Stimulated activated CD8-positive, alpha-beta memory T cell treated with anti-CD3 and anti-CD28 coated beads, Interleukin-4, amount 100 ng/mL, for 1 hour (primary cell): ENCODE measurements at regions not wholly inside any gene's neighbourhood (a gene's known extent, or its start where the extent isn't known, plus 50 kb on each side); places are given as distances from the start of the nearest gene placed in this dataset.

ENCODE experiments used
- DNase-seq, 2 donors: peaks; one replicate each; pipeline ENCODE4 v3.0.0-alpha.2; 2020; ENCODE audit warnings: low read depth in 2 of 2, low spot score in 1 of 2

- no peak for DNase-seq
These were observed 171.2 kb upstream of the GLI2 start for GRCh38 chr2:120564213-120565094.

DNA sequence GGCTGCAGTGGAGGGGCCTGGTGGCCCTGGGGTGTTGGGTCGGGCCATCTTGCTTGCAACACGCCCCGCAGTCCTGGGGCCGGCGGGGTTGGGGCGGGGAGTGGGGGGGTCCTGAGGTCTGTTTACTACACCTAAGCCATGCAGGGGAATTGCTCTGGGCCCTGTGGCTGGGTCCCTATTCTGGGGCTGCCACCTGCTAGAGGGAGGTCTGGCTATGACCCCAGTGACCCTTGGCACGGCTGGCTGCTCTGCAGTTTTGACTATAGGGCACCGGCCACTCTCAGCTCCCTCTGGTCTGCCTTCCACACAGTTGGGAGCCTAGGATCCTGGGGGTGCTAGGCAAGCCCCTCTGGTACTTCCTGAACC lies 170.6 kb upstream of the GLI2 start:
- DNase-seq, result no peak

GRCh38 chr2:120565929-120566328 lies 169.7 kb upstream of the GLI2 start:
- DNase-seq, result no peak

DNA sequence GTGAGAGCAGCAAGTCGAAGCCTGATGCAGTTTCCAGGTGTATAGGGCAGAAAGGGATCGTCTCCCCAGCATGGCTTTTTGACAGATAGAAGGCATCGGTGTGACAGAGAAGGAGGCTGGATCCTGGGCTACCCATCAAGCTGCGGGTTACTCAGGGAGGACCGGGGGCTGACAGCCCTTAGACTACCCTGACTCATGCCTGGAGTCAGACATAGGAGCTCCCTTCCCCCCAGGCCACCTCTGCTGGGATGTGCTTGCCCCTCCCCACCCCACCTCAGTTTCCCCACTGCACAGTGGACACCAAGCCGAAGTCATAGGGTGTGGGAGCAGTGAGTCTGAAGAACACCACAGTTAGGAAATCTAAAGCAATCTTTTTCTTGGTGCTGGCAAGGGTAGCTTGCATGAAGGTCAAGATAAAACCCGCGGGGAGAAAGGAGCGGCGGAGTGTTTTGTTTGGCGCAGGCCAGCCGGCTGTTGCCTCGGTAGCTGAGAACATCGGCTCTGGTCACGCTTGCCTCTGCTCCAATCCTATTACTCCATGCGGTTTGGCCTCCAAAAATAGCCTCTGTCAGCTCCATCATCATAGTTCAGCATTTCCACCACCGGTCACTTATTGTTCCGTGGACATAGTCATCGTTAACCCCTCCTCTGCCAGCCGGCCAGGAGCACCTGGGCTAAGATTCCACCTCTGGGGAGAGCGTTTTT lies 169.2 kb upstream of the GLI2 start:
- no peak for DNase-seq

- DNase-seq, result no peak
These were observed 168.5 kb upstream of the GLI2 start for GRCh38 chr2:120567128-120567527.

DNA sequence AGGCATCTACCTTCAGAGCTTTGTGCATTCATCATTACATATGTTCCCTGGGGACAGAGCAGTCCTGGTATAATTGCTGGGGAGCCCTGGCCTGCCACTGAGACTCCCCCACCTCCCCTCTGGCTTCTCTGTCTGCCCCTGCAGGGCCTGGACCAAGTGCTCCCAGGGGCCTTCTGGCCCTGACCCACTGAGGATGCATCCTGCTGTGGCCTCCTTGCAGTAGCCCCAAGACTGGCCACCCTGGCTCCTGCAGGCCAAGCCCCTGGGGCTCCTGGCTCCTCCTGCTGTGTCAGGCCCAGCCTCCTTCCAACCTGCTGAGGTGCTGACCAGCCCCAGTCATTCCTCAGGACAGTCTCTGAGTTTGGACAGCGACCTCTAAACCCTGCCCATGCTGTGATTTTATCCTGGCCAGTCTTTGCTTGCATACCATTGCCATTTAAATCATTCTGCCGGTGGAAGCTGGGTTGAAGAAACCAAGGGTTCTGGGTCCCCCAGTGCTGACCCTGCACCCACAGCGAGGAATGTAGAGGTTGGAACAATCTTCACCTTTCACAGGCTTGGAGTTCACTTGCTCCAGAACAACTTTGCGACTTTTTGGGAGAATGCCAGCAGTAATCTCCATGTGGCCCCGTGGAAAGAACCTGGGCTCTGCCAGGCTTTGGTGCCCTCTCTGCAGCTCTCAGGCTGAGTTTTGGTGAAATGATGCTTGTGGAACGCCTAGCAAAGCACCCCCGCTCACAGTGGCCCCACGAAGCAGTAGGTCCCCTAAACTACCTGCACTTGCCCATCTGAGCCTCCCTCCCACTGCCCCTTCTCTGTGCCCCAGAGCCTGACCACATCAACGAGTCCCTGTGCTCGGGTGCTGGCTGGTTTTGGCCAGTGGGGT lies 167.3 kb upstream of the GLI2 start:
- no peak for DNase-seq

DNA sequence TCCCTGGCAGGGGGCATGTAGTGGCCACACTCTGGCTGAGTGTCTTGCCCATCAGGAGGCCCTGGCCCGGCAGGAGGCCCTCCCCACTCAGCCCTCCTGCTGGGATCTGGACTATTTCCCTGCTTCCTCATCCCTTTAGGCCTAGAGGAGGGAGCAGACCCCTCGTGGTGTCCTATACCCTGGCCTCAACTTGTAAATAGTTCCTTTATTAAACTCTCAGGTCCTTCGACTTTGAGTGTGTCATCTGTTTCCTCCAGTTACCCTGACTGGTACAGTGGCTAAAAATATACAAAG lies 166.7 kb upstream of the GLI2 start:
- DNase-seq, result no peak

DNA sequence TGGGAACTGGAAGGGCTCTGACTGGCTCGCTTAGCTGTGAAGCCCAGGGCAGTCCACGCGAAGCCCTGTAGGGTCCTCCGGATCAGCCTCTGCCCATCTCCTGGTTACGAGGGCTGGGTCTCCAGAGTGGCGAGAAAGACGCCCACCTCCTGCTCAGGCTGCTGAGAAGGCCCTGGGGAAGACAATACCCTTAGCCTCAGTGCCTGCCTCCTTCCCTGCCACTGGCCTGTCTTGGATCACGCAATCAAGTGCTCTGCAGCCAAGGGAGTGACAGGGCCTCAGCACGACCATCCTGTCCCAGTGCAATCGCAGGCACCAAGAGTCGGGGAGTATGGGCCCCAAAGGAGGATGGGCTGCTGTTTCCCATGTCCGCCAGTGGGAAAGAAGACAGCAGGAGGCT lies 165.7 kb upstream of the GLI2 start:
- no peak for DNase-seq

GRCh38 chr2:120570546-120570945 lies 165.1 kb upstream of the GLI2 start:
- no peak for DNase-seq

DNA sequence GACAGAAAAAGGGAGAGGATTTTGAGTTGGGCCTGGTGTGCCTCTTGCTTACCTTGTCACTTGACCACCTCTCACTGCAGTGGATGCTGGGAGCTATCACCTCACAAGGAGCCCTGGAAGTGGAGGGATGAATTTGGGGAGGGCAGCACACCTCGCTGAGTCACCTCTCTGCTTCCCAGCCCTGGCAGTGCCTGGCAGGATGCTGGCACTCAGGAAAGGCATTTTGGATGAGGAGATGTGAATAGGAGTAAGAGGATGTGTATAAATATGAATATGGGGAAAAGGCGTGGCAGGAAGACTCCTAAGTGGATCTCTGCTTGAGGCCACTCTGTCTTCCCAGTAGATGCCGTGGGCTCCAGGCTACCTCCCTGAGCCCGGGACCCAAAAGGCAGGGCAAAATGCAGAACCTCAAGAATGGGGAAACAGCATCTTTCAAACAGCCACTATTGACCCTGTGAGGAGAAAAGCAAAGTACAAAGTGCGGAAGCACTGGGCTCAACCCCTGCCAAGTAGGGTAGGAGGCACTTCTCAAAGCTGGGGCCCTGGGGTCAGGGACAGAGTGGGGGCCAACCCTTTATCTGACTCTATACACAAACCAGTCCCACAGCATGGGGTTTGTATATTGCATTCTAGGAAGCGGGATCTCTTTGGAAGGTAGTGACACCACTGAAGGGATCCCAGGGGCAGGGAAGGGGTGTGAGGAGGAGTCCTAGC lies 164.5 kb upstream of the GLI2 start:
- DNase-seq, result no peak

DNA sequence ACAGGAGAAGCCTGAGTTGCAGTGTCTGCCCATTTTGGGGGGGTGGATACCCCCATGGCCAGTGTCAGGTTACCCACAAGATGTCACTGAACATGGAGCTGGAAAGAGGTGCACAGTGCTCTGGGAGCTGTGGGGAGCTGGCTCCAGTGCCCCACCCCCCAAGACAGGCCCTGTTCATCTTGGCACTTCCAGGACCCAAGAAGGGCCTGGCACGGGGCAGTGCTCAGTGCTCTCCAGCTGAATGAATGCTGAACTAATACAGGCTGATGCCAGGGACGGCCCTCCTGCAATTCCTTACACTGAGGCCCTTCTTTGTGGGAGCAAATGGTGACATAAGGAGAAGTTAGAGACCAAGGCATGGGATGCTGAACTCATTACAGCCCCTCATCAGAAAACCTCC lies 163.4 kb upstream of the GLI2 start:
- no peak for DNase-seq

GRCh38 chr2:120574620-120575019 lies 161.0 kb upstream of the GLI2 start:
- DNase-seq, result no peak

DNA sequence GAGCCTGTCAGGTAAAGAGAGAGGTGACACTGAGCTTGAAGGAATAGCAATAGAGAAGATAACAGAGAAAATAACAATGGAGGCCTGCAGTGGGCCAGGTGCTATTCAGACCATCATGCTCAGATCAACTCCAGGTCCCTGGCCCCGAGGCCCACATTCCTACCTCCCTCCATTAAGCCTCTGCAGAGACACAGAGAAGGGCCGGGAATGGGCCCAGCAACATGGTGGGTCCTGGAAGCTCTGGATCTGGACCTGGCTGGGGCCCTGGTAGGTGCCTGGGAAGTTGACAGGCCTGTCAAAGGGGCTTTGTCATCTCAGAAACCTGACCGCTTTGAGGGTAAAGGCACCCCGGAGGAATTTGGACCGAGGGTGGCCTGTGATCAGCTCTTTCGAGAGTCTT lies 159.7 kb upstream of the GLI2 start:
- no peak for DNase-seq

DNA sequence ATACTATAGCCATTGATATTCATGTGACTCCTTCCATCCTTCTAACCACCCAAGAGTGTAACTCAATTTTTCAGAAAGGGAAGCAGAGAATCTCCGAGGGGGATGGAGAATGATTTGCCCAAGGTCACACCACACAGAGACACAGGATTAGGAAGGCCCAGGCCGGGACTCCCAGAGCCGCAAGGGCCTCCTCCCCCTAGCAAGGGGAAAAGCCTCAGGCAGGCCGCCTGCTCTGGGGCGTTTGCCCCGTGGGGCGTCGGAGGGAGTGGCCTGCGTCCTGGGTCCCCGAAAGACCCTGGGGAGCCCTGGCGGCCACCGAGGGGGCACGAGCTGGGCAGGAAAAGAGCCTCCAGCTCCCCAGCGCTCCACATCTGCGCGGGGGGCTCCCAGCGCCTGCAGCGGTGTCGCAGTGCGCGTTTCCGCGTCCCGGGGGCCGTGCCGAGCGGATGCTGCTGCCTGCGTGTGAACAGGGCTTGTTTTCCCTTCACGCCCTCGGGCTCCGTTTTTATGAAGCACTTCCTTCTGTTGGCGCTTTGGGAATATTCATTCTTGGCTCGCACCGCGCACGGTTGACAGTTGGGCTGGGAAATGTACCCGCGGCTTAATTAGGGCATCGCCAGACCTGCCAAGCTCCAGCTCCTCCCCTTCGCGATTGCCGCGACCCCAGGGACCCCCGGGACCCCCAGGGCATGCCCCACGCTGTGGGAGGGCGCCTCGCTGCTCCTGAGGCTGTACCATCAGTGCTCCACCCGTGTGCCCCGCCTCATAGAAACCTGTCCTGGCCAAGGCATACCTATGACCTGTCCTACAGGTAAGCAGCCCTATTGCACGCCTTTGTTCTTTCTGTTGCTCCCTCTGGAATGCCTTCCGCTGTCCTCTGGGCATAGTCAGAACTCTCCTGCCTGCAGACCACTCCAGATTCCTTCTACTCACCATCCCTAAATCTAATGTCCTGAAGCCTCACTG lies 158.9 kb upstream of the GLI2 start:
- no peak for DNase-seq

DNA sequence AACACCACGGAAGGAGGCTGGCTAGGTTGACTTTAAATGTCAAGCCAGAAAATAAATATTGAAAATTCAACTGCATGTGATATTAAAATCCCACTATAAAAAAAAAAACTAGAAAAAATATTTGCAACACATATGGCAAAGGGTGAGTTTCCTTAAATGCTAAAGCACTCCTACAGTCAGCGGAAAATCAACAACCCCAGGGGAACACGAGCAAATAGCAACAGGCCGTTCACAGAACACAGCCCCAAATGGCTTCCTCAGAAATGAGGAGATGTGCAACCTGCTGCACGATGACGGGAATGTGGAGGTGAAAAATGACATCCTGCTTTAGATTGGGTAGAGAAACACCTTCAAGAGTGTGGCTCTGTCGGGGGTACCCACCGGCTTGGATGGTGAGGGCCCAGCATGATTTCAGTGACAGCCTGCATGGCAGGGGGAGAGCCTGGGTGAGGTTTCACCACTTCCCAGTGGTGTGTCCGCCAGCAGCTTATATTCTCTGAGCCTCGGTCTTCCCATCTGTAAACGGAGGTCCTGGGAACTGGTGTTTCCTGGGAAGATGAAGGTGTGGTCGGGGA lies 157.9 kb upstream of the GLI2 start:
- DNase-seq, result no peak

DNA sequence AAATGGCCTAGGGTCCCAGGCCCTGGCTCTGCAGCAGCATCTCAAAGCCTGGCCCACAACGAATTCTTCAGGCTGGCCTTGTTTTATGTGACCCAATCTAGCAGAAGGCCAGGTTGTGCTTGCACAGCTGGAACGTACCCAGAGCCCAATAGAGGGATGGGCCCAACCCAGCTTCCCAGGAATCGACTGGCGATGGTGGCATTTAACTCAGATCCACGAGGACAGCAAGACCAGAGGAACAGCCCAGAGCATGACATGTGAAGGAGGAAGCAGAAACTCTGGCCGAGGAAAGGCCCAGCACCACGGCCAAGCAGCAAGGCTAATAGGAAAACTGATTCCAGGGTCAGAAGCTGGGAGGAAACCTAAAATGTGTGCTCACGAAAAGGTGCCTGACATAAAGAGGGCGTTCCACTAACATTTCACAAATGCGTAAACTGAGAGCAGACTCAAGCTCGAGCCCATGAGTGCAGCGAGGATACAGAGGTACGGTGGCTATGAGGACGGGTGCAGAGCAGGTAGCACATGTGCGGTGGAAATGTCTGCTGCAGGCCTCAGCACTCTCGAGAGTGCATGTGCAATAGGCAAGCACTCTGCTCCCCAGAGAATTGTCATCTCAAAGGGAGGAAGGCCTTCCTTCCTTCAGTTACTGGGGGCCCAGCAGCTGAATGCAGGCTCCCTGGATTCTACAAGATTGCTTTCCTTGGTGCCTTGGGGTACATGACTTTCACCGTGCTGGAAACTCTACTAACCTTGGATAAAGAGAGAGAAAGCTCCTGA lies 156.9 kb upstream of the GLI2 start:
- DNase-seq, result no peak

- DNase-seq, result no peak
These were observed 155.6 kb upstream of the GLI2 start for GRCh38 chr2:120579916-120580685.

DNA sequence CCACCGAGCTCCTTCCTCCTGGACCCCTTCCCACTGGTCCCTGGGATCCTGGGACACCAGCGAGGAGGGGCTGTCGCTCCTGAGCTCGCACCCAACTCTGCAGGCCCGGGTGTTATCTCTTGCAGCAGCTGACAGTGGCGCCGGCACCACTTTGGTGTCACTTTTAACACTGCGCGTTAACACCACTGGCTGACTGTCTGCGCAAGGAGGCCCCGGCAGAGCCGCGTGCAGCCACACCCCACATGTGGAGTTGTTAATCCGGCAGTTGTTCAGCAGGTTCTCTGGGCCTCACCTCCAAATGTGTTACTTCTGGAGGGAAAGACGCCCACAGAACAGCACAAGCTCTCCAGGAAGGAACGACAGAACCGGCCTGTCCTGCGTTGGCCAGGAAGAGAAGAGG lies 155.0 kb upstream of the GLI2 start:
- no peak for DNase-seq
